Cardiac muscle cell (in vitro differentiated cells and primary cell): ENCODE measurements at regions not wholly inside any gene's neighbourhood (a gene's known extent, or its start where the extent isn't known, plus 50 kb on each side); places are given as distances from the start of the nearest gene placed in this dataset.

ENCODE experiments used
- DNase-seq, 2 donors: peaks; one replicate each; pipeline versions ENCODE4 v3.0.0 to v3.0.0-alpha.2; 2010 to 2017; ENCODE audit warnings: low read depth in 1 of 2, low spot score in 1 of 2
- H3K27ac ChIP-seq: fragments of 200-600 bp; sonication (generic); 2 replicates; pipeline ENCODE4 v1.5.1; 2016
- H3K27me3 ChIP-seq: fragments of 200-600 bp; sonication (generic); 2 replicates; pipeline ENCODE4 v1.6.0; 2016; ENCODE audit warnings: control low read depth
- H3K36me3 ChIP-seq: fragments of 200-600 bp; sonication (generic); 2 replicates; pipeline ENCODE4 v1.5.1; 2016; ENCODE audit warnings: control low read depth
- H3K4me1 ChIP-seq: fragments of 200-600 bp; sonication (generic); 2 replicates; pipeline ENCODE4 v1.8.1; 2017; ENCODE audit warnings: low read depth, mild to moderate bottlenecking, mixed run types
- H3K4me3 ChIP-seq: fragments of 200-600 bp; sonication (generic); 2 replicates; pipeline ENCODE4 v1.5.1; 2016; ENCODE audit warnings: mild to moderate bottlenecking
- H3K9me3 ChIP-seq: fragments of 200-600 bp; sonication (generic); 2 replicates; pipeline ENCODE4 v1.5.1; 2017; ENCODE audit warnings: low read depth, mild to moderate bottlenecking, control low read depth
- TF ChIP-seq, protein P1 (sequence below): IDR thresholded peaks from 2 replicates; pipeline ENCODE4 v1.5.1; 2012; ENCODE audit warnings: low read depth, mild to moderate bottlenecking, low read length

DNA sequence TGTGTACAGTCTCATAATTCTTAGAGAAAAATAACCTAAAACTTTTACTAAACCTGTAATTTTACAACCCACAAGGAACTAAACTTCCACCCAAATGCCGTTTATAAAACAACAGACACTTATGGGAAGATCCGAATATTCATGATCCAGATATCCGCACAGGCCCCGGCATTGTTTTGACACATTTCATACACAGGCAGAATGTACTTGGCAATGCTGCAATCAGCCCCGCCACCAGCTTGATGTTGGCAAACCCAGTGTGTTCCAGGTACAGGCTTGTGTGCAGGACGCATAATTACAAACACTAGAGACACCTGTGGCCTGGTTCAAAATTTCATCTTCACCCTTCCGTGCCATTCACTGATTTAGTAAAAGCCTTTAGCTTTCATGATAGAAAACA is 393.0 kb upstream of the SALL3 start:
- Histone ChIP-seq H3K4me3 (no peak overlapping the region), H3K4me1 (no peaks in the 10 kb centered on the region), H3K36me3 (no peaks in the 10 kb centered on the region), H3K27ac (no peak overlapping the region), H3K9me3 (no peaks in the 10 kb centered on the region), H3K27me3 (no peaks in the 10 kb centered on the region)
- no peak for DNase-seq
- TF ChIP-seq, protein P1, sequence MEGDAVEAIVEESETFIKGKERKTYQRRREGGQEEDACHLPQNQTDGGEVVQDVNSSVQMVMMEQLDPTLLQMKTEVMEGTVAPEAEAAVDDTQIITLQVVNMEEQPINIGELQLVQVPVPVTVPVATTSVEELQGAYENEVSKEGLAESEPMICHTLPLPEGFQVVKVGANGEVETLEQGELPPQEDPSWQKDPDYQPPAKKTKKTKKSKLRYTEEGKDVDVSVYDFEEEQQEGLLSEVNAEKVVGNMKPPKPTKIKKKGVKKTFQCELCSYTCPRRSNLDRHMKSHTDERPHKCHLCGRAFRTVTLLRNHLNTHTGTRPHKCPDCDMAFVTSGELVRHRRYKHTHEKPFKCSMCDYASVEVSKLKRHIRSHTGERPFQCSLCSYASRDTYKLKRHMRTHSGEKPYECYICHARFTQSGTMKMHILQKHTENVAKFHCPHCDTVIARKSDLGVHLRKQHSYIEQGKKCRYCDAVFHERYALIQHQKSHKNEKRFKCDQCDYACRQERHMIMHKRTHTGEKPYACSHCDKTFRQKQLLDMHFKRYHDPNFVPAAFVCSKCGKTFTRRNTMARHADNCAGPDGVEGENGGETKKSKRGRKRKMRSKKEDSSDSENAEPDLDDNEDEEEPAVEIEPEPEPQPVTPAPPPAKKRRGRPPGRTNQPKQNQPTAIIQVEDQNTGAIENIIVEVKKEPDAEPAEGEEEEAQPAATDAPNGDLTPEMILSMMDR: no peak

DNA sequence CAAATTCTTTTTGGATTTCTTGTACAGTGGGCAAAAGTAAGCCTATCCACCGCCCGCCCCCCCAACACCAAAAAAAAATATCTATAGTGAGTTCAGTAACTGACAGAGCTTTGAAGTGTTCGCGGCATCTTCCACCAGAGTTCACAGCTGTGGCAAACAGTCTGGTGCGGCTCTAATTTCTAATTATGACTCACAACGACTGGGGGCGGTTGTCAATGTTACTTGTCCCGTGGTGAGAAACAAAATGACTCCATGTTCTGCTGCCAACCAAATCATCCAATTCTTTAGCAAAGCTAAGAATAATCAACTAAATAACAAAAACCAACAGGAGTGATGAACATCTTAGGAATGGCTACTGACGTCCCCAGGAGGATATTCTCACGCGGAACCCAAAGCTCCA is 392.5 kb upstream of the SALL3 start:
- no peak for DNase-seq
- TF ChIP-seq, protein P1: no peak
- Histone ChIP-seq H3K27me3 (no peaks in the 10 kb centered on the region), H3K4me3 (no peak overlapping the region), H3K4me1 (no peaks in the 10 kb centered on the region), H3K27ac (no peak overlapping the region), H3K9me3 (no peaks in the 10 kb centered on the region), H3K36me3 (no peaks in the 10 kb centered on the region)

DNA sequence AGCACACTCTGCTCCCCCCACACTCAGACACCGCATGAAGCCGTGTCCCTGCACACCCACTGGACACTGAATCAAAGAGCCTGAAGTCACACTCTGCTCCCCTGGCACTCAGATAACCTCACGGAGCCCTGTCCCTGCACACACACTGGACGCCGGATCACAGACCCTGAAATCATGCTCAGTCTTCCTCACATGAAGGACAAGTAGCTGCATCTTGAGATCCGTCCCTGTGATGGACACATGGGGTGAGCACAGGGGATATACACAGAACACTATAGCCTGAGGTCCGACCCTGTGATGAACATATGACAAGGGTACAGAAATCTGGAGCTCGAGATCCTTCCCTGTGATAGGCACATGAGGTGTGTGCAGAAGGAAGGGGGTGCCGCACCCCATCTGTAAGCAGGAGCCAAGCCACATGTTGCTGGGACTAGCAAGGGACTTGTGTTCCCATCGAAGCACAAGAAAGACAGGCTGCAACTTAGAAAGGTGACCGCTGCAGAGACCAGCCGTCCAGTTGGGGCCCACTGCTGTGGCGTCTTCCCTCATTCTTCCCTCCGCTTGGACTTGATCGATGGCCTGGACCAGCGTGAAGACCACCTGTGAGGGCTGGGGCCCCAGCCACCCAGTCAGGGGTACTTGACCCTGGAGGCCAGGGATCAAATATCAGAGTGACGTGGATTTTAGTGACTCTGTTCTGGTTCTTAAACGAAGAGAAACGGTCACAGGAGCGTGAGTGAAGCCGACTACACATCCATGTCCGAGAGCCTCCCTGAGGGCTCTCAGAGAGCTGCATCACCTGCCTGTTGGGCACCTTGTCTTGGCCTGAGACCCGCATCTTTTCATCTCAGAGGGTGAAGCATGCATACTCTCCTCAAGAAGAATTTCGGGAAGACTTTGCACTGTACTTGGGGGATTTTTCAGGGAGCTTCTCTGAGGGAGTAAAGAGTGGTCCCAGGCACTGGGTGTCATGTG is 391.7 kb upstream of the SALL3 start:
- H3K36me3 ChIP-seq: no peaks in the 10 kb centered on the region
- no peaks in the 10 kb centered on the region for H3K9me3 ChIP-seq
- TF ChIP-seq, protein P1: no peak
- DNase-seq: no peak
- H3K4me3 ChIP-seq: no peak overlapping the region
- no peaks in the 10 kb centered on the region for H3K27me3 ChIP-seq
- H3K27ac ChIP-seq: no peak overlapping the region
- H3K4me1 ChIP-seq: no peaks in the 10 kb centered on the region

DNA sequence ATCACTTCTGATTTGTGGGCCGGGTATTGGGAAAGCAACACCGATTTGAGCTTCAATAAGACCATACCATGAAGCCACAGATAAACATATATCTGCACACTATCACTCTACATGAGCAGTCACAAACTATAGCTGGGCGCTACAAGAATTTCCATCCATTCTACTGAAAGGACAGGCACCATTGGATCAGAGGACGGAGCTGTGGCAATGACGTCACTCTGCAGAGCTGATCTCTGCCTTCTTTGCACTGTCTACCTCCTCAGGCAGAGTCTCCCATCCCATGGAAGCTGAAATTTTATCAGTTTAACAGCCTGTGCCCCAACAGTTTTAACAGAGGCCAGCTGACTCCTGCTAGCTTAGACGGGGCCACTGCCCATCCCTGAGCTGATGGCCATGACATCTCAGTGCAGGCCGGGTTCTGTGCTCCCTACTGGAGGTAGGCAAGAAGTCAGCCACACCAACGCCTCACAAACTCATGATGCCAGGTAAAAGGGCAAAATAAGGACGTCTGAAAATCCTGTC is 389.6 kb upstream of the SALL3 start:
- H3K36me3 ChIP-seq: no peaks in the 10 kb centered on the region
- no peaks in the 10 kb centered on the region for H3K27me3 ChIP-seq
- TF ChIP-seq, protein P1: no peak
- H3K27ac ChIP-seq: no peak overlapping the region
- no peaks in the 10 kb centered on the region for H3K9me3 ChIP-seq
- no peak overlapping the region for H3K4me3 ChIP-seq
- no peak for DNase-seq
- H3K4me1 ChIP-seq: no peaks in the 10 kb centered on the region

DNA sequence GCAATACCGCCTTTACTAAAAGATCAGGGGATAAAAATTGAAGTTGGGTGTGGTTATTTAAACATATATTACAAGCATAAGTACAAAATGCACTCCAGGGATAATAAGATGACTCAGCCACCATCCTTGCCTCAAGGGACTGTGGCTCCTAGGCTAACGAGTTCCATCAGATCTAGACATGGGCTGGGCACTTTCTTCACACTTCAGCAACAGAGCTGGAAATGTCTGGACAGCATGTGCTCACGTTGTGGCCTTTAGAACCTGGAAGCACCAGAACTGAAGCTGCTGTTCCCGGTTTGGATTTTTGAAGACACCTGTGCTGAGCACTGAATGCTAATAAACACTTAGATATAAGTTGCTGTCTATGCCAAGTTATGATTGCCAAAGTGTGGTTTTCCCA is 384.2 kb upstream of the SALL3 start:
- no peak overlapping the region for H3K4me3 ChIP-seq
- no peaks in the 10 kb centered on the region for H3K27me3 ChIP-seq
- no peaks in the 10 kb centered on the region for H3K36me3 ChIP-seq
- H3K9me3 ChIP-seq: no peaks in the 10 kb centered on the region
- no peaks in the 10 kb centered on the region for H3K4me1 ChIP-seq
- H3K27ac ChIP-seq: no peak overlapping the region
- TF ChIP-seq, protein P1: no peak
- no peak for DNase-seq
